SU-DHL-6 (cell line): ENCODE measurements at regions not wholly inside any gene's neighbourhood (a gene's known extent, or its start where the extent isn't known, plus 50 kb on each side); places are given as distances from the start of the nearest gene placed in this dataset.

ENCODE experiments used
- EZH2phosphoT487 ChIP-seq: fragments of 200-600 bp; sonication (generic), shearing (Covaris generic); conservative IDR thresholded peaks from 2 replicates; pipeline ENCODE4 v1.6.1; 2018; ENCODE audit warnings: mild to moderate bottlenecking, antibody characterized with exemption, low read length, moderate library complexity, mixed read lengths
- TF ChIP-seq, protein P1 (sequence below): fragments of 200-600 bp; sonication (generic); IDR thresholded peaks from one replicate; pipeline ENCODE4 v1.5.1; 2017; ENCODE audit warnings: antibody characterized with exemption, mild to moderate bottlenecking, low read length, moderate library complexity; ENCODE audit not compliant: insufficient read depth, poor library complexity, severe bottlenecking

DNA sequence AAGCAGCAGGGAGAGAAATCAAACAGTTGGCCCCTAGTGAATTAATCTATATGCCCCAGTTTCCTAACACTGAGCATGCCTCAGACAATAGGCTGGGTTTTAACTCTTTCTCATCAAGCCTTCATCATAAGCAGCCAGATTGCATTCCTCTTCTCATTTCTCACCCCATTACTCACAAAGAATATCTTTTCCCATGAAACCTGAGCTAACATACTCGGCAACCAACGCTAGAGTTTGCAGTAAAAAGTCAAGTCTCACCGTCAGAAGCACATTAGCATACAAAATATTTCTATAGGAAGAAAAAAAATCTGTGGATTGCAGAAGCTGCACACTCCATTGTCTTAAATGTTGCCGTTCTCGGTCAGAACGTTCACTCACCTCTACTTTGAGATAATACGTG lies 429.9 kb upstream of the ARID1B start:
- TF ChIP-seq, protein P1, sequence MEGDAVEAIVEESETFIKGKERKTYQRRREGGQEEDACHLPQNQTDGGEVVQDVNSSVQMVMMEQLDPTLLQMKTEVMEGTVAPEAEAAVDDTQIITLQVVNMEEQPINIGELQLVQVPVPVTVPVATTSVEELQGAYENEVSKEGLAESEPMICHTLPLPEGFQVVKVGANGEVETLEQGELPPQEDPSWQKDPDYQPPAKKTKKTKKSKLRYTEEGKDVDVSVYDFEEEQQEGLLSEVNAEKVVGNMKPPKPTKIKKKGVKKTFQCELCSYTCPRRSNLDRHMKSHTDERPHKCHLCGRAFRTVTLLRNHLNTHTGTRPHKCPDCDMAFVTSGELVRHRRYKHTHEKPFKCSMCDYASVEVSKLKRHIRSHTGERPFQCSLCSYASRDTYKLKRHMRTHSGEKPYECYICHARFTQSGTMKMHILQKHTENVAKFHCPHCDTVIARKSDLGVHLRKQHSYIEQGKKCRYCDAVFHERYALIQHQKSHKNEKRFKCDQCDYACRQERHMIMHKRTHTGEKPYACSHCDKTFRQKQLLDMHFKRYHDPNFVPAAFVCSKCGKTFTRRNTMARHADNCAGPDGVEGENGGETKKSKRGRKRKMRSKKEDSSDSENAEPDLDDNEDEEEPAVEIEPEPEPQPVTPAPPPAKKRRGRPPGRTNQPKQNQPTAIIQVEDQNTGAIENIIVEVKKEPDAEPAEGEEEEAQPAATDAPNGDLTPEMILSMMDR, result no peak
- TF ChIP-seq EZH2phosphoT487, result no peak
